ENCODE measurements at regions not wholly inside any gene's neighbourhood (a gene's known extent, or its start where the extent isn't known, plus 50 kb on each side); places are given as distances from the start of the nearest gene placed in this dataset.
"Not testable (repeated sequence)": the region's sequence is repeated elsewhere in the genome, so short reads cannot be mapped to it uniquely, and the experiment has no call there.

DNA sequence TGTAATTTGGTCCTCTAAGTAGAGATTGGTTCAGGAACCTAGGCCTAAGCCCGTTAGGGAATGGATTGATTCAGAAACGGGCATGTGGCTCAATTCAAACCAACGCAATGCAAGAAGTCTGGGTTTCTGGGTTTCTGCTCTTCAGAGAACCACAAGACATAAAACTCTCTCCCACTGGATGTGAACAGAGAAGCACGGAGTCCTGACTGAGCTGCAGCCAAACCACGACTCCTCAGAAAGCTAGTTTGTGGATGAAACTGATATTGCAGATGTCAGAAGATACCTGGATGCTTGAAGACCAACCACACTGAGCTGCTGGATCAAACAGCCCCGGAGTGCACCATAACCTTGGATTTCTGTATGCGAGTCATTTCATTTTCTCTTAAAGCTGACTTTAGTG is 50.0 kb downstream of the SOD2 start:
- no peak for DNase-seq (ENCODE audit: low read depth in 2 of 2)

DNA sequence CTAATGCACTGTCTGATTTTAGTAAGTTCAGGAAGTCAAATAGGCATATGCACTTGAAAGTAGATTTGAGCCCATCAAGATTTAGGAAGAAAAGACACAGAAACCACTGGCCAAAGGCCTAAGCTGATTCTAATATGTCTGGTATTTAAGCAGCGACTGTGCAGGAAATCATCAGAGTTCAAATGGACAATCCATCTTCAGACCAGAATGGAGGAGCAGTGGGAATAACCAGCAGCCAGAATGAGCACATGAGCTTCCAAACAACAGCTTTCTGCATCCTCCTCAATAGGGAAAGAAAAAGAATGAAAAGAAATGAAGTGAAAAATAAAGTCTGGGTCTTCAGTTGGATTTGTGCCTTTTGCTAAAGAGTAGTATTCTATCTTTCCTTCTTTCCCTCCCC is 50.6 kb downstream of the SOD2 start:
- DNase-seq (ENCODE audit: low read depth in 2 of 2): no peak

DNA sequence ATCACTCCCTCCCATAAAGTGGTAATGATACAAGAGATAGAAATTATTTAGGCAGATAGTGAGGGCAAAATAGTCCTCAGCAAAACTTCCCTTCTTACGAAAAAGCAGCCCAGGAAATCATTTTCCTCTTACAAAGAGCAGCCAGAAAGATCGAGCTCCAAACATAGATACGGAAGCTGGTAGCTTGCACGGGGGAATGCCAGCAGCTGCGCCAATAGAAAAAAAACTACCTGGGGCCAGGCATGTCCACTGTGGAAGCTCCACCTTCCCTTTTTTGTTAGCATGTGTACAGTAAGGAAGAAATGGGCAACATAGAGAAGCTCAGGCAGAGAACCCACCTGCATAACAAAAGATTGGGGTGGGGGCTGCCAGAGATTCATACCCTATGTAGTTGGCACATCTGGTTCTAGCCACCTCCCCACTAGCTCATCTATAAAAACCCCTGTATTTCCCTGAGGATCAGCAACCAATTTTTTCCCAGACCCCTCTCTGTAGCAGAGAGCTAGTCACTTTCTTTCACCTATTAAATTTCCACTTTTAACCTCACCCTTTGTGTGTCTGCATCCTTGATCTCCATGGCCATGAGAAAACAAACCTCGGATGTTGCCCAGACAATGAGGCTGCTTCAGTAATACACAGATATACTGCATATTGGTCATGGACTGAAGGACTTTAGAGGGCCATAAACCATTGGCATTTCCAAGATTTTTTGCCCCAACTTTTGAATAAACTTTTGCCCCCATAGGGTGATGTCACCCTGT is 52.1 kb downstream of the SOD2 start:
- no peak for DNase-seq (ENCODE audit: low read depth in 2 of 2)

DNA sequence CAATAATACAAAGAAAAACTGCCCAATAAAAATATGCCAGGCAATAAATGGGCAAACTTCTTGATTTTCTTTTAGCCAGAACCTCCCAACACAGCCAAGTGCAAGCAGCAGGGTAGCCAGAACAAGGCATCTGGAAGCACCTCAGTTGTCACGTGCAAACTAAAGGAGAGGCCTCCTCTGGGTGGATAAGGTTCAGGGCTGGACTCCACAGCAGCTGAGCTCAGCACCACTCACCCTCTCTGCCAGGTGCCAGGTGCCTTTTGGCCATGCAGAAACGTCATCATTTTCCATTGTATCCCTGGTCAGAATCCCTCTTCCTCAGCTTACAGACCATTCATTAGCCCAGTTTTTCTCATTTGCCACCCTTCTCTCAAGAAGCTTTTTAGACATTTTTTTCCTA is 52.7 kb downstream of the SOD2 start:
- DNase-seq (ENCODE audit: low read depth in 2 of 2): no peak

DNA sequence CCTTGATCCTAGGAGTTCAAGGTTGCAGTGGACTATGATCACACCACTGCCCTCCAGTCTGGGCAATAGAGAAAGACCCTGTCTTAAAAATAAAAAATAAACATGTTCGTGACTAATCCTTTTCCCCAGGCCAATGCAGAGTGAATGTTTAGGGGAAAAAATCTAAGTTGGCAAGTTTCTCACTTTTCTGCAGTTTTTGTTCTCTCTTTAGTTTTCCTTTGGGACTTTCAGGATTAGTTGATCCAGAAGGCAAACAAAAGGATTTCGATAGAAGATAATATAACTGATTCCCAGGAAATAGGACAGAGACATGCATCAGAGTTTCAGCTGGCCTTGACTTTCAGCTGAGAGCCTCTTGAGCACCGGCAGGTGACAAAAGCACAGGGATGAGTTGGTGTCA is 53.3 kb downstream of the SOD2 start:
- DNase-seq (ENCODE audit: low read depth in 2 of 2): no peak

DNA sequence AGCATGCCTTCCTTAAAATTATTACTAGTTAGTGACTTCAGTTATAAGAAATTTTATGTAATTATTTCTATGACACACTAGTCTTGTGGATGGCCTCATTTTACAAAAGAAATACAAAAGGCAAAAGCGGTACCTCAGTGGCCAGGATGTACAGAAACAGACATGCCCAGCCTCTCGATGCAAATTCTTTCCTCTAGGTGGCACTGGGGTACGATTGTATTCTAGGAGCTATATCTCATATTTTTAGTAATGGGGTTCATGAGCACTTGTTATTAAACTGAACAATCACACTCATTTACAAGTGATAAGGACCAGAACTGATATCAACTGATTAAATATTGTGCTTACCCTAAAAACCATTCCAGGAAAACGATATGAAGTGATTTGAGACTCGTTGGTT is 59.8 kb downstream of the SOD2 start:
- DNase-seq (ENCODE audit: low read depth in 2 of 2): peak; percentile 36 to 42

DNA sequence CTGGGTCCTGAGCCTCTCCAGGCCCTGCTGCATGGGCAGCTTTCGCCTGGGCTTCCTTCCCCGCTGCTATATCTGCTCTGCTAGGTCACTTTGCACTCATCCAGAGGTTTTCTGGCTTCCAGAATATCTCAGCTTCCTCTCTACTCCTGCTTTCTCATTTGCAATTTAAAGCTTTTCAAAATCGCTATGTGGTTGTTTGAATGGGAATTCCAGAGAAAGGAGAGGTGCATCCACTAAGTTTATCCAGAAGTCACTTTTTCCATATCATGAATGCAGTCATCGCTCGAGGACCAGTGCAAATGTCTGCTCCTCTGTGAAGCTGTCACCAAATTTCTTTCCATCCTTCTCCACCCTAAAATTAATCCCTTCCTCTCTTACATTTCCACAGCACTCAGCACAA is 61.2 kb downstream of the SOD2 start:
- DNase-seq (ENCODE audit: low read depth in 2 of 2): no peak

DNA sequence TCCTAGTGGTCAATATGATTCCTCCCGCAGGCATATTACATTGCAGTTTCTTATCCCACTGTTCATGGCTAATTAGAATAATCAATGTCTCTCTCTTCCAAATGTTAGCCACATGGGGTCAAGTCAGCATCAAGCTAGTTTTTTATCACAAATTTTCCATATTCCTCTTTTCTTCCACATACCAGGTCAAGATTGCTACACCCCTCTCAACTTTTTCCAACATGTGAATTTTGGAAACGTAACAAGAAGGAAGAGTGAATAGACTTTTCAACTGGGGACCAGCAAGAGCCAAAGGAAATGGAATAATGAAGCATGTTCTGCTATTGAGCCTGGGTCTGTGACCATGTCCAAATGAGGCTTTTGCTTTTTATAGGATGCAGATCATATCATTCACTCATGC is 65.1 kb downstream of the SOD2 start:
- DNase-seq (ENCODE audit: low read depth in 2 of 2): no peak

DNA sequence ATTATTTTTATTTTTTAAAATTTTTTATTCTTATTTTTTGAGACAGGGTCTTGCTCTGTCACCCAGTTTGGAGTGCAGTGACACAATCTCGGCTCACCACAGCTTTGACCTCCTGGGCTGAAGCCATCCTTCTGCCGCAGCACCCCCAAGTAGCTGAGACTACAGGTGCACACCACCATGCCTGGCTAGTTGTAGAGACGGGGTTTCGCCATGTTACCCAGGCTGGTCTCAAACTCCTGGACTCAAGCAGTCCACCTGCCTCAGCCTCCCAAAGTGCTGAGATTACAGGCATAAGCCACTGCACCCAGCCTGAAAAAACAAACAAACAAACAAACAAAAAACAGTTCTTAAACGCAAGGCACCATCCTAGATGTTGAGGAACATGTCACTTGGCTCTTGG is 66.5 kb downstream of the SOD2 start:
- DNase-seq (ENCODE audit: low read depth in 2 of 2): not testable (repeated sequence)

DNA sequence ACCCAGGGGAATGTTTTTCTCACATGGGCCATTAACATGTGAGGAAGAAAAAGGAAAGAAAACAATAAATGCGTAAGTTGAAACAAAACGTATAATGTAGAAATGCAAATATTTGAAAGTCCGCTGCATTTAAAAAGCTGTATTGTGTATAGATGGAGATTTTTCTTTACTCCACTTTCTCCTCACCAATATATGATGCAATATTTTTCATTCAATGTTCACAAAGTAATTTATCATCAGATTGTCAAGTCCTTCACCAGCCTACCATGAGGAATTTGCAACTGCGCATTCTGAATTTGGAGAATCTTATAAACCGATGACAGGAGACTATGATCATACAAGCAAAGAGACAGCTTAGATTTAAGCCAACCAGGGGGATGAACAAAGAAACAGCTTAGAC is 69.9 kb downstream of the SOD2 start:
- no peak for DNase-seq (ENCODE audit: low read depth in 2 of 2)

DNA sequence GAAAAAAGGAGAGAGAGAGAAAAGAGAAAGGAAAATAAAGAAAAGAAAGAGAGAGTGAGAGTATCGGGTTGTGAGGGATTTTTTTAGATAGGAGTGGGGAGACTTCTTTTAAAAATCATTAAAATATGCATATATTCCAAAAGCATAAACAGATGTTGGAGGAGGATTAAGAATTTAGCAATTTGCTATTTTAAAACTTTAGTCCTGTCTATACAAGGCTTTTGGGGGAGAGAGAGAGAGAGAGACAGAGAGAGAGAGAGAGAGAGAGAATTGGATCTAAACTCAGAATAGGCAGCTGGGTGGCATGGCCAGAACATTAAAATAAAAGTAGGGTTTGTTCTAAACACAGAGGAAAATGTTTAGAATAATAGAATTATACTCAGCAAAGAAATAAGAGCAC is 72.1 kb downstream of the SOD2 start:
- no peak for DNase-seq (ENCODE audit: low read depth in 2 of 2)

DNA sequence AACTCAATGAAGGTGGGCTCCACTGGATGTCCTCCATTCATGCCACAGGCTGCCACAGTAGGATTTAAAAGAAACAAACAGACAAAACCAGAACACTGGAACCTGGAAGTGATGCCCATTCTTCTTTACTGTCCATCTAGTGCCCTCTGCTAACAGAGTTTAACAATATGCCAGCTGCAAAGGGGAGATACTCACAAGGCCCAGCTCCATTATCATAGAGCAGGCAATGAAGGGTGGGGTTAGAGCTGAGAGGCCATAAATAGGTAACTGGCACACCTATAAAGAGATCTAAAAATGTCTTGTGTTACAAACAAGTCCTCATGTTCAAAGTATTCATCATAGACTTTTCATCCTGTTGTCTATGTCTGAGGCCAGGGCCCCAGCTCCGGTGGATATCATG is 75.6 kb downstream of the SOD2 start:
- DNase-seq (ENCODE audit: low read depth in 2 of 2): no peak

DNA sequence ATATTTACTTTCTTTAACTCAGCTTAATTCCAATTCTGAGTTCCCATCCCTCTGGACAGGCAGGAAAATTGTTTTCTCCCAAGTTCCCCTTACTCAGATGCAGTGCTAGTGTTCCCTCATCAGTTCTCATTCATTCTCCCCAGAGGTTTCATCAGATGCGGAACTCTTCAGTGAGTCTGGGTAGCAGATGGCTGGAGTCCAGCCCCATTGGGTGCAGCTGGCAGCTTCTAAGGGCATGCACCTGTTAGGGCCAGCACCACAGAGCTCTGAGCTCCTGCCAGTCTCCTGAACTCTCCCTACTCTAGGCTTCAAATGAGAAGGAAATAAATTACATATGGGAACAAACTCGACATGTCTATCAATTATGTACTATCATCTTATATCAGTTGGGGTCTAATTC is 76.6 kb downstream of the SOD2 start:
- no peak for DNase-seq (ENCODE audit: low read depth in 2 of 2)

- DNase-seq (ENCODE audit: low read depth in 2 of 2): no peak
Observed at GRCh38 chr6:159615918-159616317, 77.1 kb downstream of the SOD2 start.

DNA sequence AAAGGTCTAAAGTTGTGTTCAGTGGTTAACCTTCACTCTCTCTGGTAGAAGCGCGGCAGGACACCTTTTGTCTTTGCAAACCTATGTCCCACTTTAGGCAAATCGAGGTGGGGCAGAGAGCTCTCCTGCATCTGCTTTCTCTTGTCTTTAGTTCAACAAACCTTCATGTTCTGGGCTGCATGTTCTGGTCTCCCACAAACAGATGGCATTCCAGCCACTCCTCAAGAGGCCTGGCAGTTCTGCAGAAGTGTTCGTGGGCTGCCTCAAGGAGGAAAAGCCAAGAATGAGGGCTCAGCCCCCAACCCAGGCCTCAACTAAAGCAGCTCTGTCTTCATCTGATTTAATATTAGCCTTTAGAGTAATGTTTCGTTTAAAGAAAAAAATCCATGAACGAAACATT is 82.2 kb downstream of the SOD2 start:
- no peak for DNase-seq (ENCODE audit: low read depth in 2 of 2)

GRCh38 chr6:159609652-159610178 is 83.3 kb downstream of the SOD2 start:
- no peak for DNase-seq (ENCODE audit: low read depth in 2 of 2)

- DNase-seq (ENCODE audit: low read depth in 2 of 2): peak; percentile 31 to 46
Observed at GRCh38 chr6:159608961-159609651, 83.9 kb downstream of the SOD2 start.

- no peak for DNase-seq (ENCODE audit: low read depth in 2 of 2)
Observed at GRCh38 chr6:159606786-159607185, 86.3 kb downstream of the SOD2 start.

GRCh38 chr6:159604443-159604956 is 88.5 kb downstream of the SOD2 start:
- DNase-seq (ENCODE audit: low read depth in 2 of 2): no peak

DNA sequence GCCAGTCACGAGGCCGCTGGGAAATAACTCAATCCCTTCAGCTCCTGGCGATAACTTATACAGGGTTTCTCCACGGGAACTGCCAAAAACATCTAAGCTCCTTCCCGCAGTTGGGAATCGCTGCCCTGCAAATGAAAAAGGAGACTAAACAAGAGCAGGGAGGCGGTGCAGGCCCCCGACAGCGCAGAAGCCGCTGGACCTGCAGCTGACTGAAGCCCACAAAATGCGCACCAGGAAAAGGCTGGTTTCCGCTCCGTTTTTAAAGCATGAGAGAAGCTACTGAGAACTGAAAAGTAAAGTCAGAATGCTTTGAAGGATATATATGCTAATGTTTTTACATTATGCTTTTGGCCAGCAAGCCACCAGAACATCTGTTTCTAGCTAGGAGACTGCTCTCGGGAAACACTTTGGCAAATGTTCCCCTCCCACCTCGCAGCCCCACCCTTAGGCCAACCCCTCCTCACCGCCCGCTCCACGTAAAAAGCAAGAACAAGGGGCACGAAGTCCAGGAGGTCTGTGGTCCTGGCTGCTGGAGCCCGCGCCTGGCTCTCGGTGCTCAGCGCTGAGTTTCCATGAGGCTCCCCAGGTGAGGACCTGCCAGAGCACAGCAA is 90.5 kb downstream of the SOD2 start:
- DNase-seq (ENCODE audit: low read depth in 2 of 2): no peak

- DNase-seq (ENCODE audit: low read depth in 2 of 2): no peak
Observed at GRCh38 chr6:159601211-159601610, 91.8 kb downstream of the SOD2 start.

- DNase-seq (ENCODE audit: low read depth in 2 of 2): peak in 1 of 2 donors; percentile 33
Observed at GRCh38 chr6:159595173-159595572, 97.9 kb downstream of the SOD2 start.

GRCh38 chr6:159594750-159595117 is 98.3 kb downstream of the SOD2 start:
- peak in 1 of 2 donors; percentile 66 for DNase-seq (ENCODE audit: low read depth in 2 of 2)
